ENCODE measurements at regions not wholly inside any gene's neighbourhood (a gene's known extent, or its start where the extent isn't known, plus 50 kb on each side); places are given as distances from the start of the nearest gene placed in this dataset.
A peak's percentile ranks its signal among the peaks of the same experiment; 100 is the strongest.

GRCh38 chr14:26199590-26200370, 398.1 kb downstream of the NOVA1 start:
- peak; percentile 89 for DNase-seq

GRCh38 chr14:26199096-26199495, 398.7 kb downstream of the NOVA1 start:
- DNase-seq: no peak

GRCh38 chr14:26194816-26195215, 403.0 kb downstream of the NOVA1 start:
- DNase-seq: no peak

GRCh38 chr14:26191671-26192070, 406.2 kb downstream of the NOVA1 start:
- peak; percentile 2 for DNase-seq

GRCh38 chr14:26191123-26191522, 406.7 kb downstream of the NOVA1 start:
- no peak for DNase-seq

- peak; percentile 16 for DNase-seq
Observed at GRCh38 chr14:26190646-26191045, 407.2 kb downstream of the NOVA1 start.

GRCh38 chr14:26187996-26188620, 409.7 kb downstream of the NOVA1 start:
- peak; percentile 9 for DNase-seq

- DNase-seq: no peak
Observed at GRCh38 chr14:26180221-26180620, 417.6 kb downstream of the NOVA1 start.

- DNase-seq: no peak
Observed at GRCh38 chr14:26175658-26176057, 422.2 kb downstream of the NOVA1 start.

- DNase-seq: no peak
Observed at GRCh38 chr14:26174395-26174794, 423.4 kb downstream of the NOVA1 start.

- DNase-seq: no peak
Observed at GRCh38 chr14:26173581-26174110, 424.2 kb downstream of the NOVA1 start.

GRCh38 chr14:26172396-26172795, 425.4 kb downstream of the NOVA1 start:
- no peak for DNase-seq

- DNase-seq: no peak
Observed at GRCh38 chr14:26170885-26171284, 426.9 kb downstream of the NOVA1 start.

- DNase-seq: peak; percentile 30
Observed at GRCh38 chr14:26163761-26164160, 434.1 kb downstream of the NOVA1 start.

- DNase-seq: no peak
Observed at GRCh38 chr14:26157517-26157916, 440.3 kb downstream of the NOVA1 start.

GRCh38 chr14:26143057-26143456, 454.8 kb downstream of the NOVA1 start:
- no peak for DNase-seq

- DNase-seq: no peak
Observed at GRCh38 chr14:26138764-26139445, 458.9 kb downstream of the NOVA1 start.

GRCh38 chr14:26137161-26137560, 460.7 kb downstream of the NOVA1 start:
- no peak for DNase-seq

- no peak for DNase-seq
Observed at GRCh38 chr14:26132061-26132645, 465.7 kb downstream of the NOVA1 start.

GRCh38 chr14:26130690-26131089, 467.1 kb downstream of the NOVA1 start:
- no peak for DNase-seq

GRCh38 chr14:26128931-26129671, 468.7 kb downstream of the NOVA1 start:
- peak; percentile 11 for DNase-seq

- DNase-seq: no peak
Observed at GRCh38 chr14:26124896-26125438, 472.9 kb downstream of the NOVA1 start.

Data from fibroblast of skin of right biceps (primary cell).